ENCODE measurements at regions not wholly inside any gene's neighbourhood (a gene's known extent, or its start where the extent isn't known, plus 50 kb on each side); places are given as distances from the start of the nearest gene placed in this dataset.

DNA sequence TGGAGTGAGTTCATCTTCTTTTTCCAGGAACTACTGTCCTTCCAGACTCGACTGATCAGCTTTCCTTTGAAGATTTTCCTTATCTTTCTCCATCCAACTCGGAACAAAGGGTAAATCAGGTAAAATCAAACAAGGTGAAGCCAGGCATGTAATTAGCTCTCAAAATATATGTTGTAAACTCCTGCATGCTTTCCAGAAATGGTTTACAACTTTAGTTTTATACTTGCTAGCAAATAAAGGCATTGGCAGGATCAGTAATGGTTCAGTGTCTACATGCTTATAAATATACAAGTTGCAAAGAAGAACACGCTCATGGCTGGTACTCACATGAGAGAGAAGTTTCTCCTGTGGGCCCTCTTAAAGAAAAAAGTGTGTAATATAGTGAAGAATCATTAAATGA is 102.5 kb downstream of the FSCB start:
- TF ChIP-seq, protein P1, sequence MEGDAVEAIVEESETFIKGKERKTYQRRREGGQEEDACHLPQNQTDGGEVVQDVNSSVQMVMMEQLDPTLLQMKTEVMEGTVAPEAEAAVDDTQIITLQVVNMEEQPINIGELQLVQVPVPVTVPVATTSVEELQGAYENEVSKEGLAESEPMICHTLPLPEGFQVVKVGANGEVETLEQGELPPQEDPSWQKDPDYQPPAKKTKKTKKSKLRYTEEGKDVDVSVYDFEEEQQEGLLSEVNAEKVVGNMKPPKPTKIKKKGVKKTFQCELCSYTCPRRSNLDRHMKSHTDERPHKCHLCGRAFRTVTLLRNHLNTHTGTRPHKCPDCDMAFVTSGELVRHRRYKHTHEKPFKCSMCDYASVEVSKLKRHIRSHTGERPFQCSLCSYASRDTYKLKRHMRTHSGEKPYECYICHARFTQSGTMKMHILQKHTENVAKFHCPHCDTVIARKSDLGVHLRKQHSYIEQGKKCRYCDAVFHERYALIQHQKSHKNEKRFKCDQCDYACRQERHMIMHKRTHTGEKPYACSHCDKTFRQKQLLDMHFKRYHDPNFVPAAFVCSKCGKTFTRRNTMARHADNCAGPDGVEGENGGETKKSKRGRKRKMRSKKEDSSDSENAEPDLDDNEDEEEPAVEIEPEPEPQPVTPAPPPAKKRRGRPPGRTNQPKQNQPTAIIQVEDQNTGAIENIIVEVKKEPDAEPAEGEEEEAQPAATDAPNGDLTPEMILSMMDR (IDR thresholded peaks at IDR 0.05): no peak
- TF ChIP-seq POLR2A (IDR thresholded peaks at IDR 0.05): no peak
